ENCODE measurements at regions not wholly inside any gene's neighbourhood (a gene's known extent, or its start where the extent isn't known, plus 50 kb on each side); places are given as distances from the start of the nearest gene placed in this dataset.

DNA sequence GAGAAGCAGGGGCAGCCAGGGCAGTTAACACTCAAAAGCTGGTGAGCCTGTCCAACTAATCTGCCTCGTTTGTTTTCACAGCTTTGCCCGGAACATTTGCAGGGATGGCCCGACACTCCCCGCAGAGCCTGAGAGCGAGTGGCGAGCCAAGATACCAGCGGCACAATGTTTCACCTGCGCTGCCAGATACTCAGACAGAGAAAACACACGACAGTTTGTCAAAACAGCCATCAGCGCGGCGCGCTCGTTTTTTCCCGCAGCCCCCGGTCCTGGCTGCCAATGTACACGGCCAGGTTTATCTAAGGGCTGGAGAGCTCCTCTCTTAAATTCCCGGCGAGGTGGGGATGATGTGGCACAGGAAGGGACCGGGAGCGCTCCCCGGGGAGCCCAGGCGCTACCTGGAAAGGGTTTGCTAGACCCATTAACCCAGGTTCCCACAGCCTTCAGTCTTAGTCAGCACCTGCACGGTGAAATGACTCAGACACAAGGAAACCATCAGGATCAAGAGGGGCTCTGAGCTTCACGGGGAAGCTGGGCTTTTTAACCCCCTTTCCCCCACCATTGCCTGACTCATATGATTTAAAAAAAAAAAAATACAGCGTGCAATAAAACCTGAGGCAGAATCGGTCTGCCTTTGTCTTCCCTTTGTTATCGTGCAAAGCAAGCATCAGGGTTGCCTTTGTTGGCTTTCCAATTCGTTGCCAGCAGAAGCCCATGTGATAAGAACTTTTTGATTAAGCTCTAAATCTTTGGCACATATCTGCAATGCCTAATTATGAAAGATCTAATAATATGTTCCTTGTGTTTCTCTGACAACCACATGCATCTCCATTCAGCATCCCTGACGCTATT is 186.2 kb downstream of the EFNB2 start:
- H3K9me3 Mint-ChIP-seq = no peaks in the 10 kb centered on the region
- no peak overlapping the region for H3K27ac Mint-ChIP-seq
- Histone ChIP-seq H3K4me3 (peak overlapping the region; percentile 59), H3K9me2 (ENCODE audit: insufficient read depth) (no peaks in the 10 kb centered on the region), H3F3A (replicated peaks; ENCODE audit: low read depth) (no peaks in the 10 kb centered on the region), H3K4me1 (ENCODE audit: insufficient read depth) (peaks cover 35% of the 10 kb centered on the region), H2AFZ (peak overlapping the region; percentile 95), H3K27me3 (ENCODE audit: insufficient read depth) (peaks cover 15% of the 10 kb centered on the region), H3K4me2 (peak overlapping the region; percentile 79), H4K20me1 (replicated peaks; ENCODE audit: insufficient read depth) (no peaks in the 10 kb centered on the region), H3K27ac (ENCODE audit: low read depth) (no peak overlapping the region), H3K79me2 (replicated peaks; ENCODE audit: insufficient read depth) (no peaks in the 10 kb centered on the region), H3K36me3 (ENCODE audit: insufficient read depth) (no peaks in the 10 kb centered on the region)
- TF ChIP-seq STAT1 (IDR thresholded peaks at IDR 0.05; ENCODE audit: unreplicated experiment) (no peak), ZNF114 (CRISPR knock-in tag; IDR thresholded peaks at IDR 0.05) (no peak), CREB1 (CRISPR knock-in tag; IDR thresholded peaks at IDR 0.05; ENCODE audit: low read depth) (no peak), EZH2 (IDR thresholded peaks at IDR 0.05; ENCODE audit: low read depth, unreplicated experiment) (no peak), POLR2AphosphoS5 (IDR thresholded peaks at IDR 0.05; ENCODE audit: low read depth) (no peak), ZNF331 (CRISPR knock-in tag; IDR thresholded peaks at IDR 0.05; ENCODE audit: low read depth) (no peak), NANOG (IDR thresholded peaks at IDR 0.05; ENCODE audit: borderline replicate concordance) (no peak), EZH2phosphoT487 (IDR thresholded peaks at IDR 0.05; ENCODE audit: unreplicated experiment) (no peak), JUNB (IDR thresholded peaks at IDR 0.05; ENCODE audit: unreplicated experiment) (no peak)
- TF ChIP-seq, protein P1, sequence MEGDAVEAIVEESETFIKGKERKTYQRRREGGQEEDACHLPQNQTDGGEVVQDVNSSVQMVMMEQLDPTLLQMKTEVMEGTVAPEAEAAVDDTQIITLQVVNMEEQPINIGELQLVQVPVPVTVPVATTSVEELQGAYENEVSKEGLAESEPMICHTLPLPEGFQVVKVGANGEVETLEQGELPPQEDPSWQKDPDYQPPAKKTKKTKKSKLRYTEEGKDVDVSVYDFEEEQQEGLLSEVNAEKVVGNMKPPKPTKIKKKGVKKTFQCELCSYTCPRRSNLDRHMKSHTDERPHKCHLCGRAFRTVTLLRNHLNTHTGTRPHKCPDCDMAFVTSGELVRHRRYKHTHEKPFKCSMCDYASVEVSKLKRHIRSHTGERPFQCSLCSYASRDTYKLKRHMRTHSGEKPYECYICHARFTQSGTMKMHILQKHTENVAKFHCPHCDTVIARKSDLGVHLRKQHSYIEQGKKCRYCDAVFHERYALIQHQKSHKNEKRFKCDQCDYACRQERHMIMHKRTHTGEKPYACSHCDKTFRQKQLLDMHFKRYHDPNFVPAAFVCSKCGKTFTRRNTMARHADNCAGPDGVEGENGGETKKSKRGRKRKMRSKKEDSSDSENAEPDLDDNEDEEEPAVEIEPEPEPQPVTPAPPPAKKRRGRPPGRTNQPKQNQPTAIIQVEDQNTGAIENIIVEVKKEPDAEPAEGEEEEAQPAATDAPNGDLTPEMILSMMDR (conservative IDR thresholded peaks at IDR 0.05; ENCODE audit: low read depth in 2 of 2) = no peak
- TF ChIP-seq, protein P2, sequence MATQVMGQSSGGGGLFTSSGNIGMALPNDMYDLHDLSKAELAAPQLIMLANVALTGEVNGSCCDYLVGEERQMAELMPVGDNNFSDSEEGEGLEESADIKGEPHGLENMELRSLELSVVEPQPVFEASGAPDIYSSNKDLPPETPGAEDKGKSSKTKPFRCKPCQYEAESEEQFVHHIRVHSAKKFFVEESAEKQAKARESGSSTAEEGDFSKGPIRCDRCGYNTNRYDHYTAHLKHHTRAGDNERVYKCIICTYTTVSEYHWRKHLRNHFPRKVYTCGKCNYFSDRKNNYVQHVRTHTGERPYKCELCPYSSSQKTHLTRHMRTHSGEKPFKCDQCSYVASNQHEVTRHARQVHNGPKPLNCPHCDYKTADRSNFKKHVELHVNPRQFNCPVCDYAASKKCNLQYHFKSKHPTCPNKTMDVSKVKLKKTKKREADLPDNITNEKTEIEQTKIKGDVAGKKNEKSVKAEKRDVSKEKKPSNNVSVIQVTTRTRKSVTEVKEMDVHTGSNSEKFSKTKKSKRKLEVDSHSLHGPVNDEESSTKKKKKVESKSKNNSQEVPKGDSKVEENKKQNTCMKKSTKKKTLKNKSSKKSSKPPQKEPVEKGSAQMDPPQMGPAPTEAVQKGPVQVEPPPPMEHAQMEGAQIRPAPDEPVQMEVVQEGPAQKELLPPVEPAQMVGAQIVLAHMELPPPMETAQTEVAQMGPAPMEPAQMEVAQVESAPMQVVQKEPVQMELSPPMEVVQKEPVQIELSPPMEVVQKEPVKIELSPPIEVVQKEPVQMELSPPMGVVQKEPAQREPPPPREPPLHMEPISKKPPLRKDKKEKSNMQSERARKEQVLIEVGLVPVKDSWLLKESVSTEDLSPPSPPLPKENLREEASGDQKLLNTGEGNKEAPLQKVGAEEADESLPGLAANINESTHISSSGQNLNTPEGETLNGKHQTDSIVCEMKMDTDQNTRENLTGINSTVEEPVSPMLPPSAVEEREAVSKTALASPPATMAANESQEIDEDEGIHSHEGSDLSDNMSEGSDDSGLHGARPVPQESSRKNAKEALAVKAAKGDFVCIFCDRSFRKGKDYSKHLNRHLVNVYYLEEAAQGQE (IDR thresholded peaks at IDR 0.05; ENCODE audit: unreplicated experiment) = no peak
- TF ChIP-seq, protein P3, sequence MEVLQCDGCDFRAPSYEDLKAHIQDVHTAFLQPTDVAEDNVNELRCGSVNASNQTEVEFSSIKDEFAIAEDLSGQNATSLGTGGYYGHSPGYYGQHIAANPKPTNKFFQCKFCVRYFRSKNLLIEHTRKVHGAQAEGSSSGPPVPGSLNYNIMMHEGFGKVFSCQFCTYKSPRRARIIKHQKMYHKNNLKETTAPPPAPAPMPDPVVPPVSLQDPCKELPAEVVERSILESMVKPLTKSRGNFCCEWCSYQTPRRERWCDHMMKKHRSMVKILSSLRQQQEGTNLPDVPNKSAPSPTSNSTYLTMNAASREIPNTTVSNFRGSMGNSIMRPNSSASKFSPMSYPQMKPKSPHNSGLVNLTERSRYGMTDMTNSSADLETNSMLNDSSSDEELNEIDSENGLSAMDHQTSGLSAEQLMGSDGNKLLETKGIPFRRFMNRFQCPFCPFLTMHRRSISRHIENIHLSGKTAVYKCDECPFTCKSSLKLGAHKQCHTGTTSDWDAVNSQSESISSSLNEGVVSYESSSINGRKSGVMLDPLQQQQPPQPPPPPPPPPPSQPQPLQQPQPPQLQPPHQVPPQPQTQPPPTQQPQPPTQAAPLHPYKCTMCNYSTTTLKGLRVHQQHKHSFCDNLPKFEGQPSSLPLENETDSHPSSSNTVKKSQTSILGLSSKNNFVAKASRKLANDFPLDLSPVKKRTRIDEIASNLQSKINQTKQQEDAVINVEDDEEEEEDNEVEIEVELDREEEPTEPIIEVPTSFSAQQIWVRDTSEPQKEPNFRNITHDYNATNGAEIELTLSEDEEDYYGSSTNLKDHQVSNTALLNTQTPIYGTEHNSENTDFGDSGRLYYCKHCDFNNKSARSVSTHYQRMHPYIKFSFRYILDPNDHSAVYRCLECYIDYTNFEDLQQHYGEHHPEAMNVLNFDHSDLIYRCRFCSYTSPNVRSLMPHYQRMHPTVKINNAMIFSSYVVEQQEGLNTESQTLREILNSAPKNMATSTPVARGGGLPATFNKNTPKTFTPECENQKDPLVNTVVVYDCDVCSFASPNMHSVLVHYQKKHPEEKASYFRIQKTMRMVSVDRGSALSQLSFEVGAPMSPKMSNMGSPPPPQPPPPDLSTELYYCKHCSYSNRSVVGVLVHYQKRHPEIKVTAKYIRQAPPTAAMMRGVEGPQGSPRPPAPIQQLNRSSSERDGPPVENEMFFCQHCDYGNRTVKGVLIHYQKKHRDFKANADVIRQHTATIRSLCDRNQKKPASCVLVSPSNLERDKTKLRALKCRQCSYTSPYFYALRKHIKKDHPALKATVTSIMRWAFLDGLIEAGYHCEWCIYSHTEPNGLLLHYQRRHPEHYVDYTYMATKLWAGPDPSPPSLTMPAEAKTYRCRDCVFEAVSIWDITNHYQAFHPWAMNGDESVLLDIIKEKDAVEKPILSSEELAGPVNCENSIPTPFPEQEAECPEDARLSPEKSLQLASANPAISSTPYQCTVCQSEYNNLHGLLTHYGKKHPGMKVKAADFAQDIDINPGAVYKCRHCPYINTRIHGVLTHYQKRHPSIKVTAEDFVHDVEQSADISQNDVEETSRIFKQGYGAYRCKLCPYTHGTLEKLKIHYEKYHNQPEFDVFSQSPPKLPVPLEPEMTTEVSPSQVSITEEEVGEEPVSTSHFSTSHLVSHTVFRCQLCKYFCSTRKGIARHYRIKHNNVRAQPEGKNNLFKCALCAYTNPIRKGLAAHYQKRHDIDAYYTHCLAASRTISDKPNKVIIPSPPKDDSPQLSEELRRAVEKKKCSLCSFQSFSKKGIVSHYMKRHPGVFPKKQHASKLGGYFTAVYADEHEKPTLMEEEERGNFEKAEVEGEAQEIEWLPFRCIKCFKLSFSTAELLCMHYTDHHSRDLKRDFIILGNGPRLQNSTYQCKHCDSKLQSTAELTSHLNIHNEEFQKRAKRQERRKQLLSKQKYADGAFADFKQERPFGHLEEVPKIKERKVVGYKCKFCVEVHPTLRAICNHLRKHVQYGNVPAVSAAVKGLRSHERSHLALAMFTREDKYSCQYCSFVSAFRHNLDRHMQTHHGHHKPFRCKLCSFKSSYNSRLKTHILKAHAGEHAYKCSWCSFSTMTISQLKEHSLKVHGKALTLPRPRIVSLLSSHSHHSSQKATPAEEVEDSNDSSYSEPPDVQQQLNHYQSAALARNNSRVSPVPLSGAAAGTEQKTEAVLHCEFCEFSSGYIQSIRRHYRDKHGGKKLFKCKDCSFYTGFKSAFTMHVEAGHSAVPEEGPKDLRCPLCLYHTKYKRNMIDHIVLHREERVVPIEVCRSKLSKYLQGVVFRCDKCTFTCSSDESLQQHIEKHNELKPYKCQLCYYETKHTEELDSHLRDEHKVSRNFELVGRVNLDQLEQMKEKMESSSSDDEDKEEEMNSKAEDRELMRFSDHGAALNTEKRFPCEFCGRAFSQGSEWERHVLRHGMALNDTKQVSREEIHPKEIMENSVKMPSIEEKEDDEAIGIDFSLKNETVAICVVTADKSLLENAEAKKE (CRISPR knock-in tag; IDR thresholded peaks at IDR 0.05) = no peak
- TF ChIP-seq, protein P4, sequence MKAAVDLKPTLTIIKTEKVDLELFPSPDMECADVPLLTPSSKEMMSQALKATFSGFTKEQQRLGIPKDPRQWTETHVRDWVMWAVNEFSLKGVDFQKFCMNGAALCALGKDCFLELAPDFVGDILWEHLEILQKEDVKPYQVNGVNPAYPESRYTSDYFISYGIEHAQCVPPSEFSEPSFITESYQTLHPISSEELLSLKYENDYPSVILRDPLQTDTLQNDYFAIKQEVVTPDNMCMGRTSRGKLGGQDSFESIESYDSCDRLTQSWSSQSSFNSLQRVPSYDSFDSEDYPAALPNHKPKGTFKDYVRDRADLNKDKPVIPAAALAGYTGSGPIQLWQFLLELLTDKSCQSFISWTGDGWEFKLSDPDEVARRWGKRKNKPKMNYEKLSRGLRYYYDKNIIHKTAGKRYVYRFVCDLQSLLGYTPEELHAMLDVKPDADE (IDR thresholded peaks at IDR 0.05) = no peak
- peaks cover 9% of the 10 kb centered on the region for H3K27me3 Mint-ChIP-seq (ENCODE audit: insufficient read depth, low read depth, poor library complexity)
- peak overlapping the region; percentile 77 for H3K4me3 Mint-ChIP-seq
- no peaks in the 10 kb centered on the region for H3K36me3 Mint-ChIP-seq (ENCODE audit: low read depth)
- DNase-seq (ENCODE audit: low spot score) (peak; percentile 62), ATAC-seq (peak; percentile 82)
- peaks cover 33% of the 10 kb centered on the region for H3K4me1 Mint-ChIP-seq

Data from GM23338 (cell line).